ENCODE measurements at regions not wholly inside any gene's neighbourhood (a gene's known extent, or its start where the extent isn't known, plus 50 kb on each side); places are given as distances from the start of the nearest gene placed in this dataset.

- TF ChIP-seq CTCF (IDR thresholded peaks at IDR 0.05; ENCODE audit: low read length) (no peak), EZH2 (IDR thresholded peaks at IDR 0.05; ENCODE audit: borderline replicate concordance, low read length) (no peak)
These were observed 76.4 kb upstream of the NUDT12 start for GRCh38 chr5:103638979-103639378.
